GM10248 (cell line): ENCODE measurements at regions not wholly inside any gene's neighbourhood (a gene's known extent, or its start where the extent isn't known, plus 50 kb on each side); places are given as distances from the start of the nearest gene placed in this dataset.

Experiments used
- CTCF ChIA-PET: fragments of 300-600 bp; sonication (Branson Sonifier 250); formaldehyde crosslinking; extraction: SDS; loops from one replicate; lab custom pipeline; 2021; ENCODE audit warnings: antibody characterized with exemption; lab: Yijun Ruan, JAX
- POLR2A ChIA-PET: fragments of 350-650 bp; sonication (Branson Sonifier 250); formaldehyde crosslinking; extraction: SDS; loops from one replicate; lab custom pipeline; 2020; ENCODE audit warnings: antibody characterized with exemption; lab: Yijun Ruan, JAX
- DNase-seq: peaks from one replicate; pipeline ENCODE4 v3.0.0; 2012; ENCODE audit errors: extremely low spot score
- TF ChIP-seq, protein P1 (sequence below): IDR thresholded peaks from 2 replicates; pipeline ENCODE4 v1.5.1; 2012; ENCODE audit warnings: mild to moderate bottlenecking, low read depth; ENCODE audit errors: extremely low read depth, missing control alignments, control extremely low read depth

GRCh38 chr17:13862346-13862745, 207.0 kb upstream of the COX10 start:
- TF ChIP-seq, protein P1, sequence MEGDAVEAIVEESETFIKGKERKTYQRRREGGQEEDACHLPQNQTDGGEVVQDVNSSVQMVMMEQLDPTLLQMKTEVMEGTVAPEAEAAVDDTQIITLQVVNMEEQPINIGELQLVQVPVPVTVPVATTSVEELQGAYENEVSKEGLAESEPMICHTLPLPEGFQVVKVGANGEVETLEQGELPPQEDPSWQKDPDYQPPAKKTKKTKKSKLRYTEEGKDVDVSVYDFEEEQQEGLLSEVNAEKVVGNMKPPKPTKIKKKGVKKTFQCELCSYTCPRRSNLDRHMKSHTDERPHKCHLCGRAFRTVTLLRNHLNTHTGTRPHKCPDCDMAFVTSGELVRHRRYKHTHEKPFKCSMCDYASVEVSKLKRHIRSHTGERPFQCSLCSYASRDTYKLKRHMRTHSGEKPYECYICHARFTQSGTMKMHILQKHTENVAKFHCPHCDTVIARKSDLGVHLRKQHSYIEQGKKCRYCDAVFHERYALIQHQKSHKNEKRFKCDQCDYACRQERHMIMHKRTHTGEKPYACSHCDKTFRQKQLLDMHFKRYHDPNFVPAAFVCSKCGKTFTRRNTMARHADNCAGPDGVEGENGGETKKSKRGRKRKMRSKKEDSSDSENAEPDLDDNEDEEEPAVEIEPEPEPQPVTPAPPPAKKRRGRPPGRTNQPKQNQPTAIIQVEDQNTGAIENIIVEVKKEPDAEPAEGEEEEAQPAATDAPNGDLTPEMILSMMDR: no peak
- CTCF ChIA-PET: no interaction called here
- no peak for DNase-seq
- POLR2A ChIA-PET: no interaction called here

GRCh38 chr17:13863436-13863835, 205.9 kb upstream of the COX10 start:
- ChIA-PET CTCF (no interaction called here), POLR2A (no interaction called here)
- no peak for DNase-seq
- TF ChIP-seq, protein P1: no peak

DNA sequence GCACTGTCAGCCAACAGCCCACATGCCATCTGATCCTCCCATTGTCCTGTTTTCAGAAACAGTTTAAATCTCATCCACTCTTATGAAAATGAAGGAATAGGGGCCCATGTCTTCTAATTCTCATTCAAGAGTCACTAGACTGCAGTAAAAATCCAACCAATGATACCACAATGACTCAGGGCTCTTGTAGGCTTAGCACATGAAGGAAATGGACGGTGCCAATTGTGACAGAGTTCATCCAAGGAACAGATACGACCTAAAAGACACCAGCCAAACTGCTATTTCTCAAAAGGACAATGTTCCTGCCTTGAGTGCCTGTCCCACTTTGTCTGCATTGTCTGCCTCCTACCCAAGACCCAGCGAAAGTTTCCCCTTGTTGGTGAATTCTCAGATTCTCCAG, 204.8 kb upstream of the COX10 start:
- CTCF ChIA-PET: no interaction called here
- DNase-seq: no peak
- TF ChIP-seq, protein P1: no peak
- POLR2A ChIA-PET: no interaction called here

GRCh38 chr17:13865650-13866049, 203.7 kb upstream of the COX10 start:
- ChIA-PET POLR2A (no interaction called here), CTCF (no interaction called here)
- TF ChIP-seq, protein P1: no peak
- DNase-seq: no peak

GRCh38 chr17:13869331-13869940, 199.9 kb upstream of the COX10 start:
- ChIA-PET POLR2A (no interaction called here), CTCF (no interaction called here)
- no peak for DNase-seq
- TF ChIP-seq, protein P1: no peak

DNA sequence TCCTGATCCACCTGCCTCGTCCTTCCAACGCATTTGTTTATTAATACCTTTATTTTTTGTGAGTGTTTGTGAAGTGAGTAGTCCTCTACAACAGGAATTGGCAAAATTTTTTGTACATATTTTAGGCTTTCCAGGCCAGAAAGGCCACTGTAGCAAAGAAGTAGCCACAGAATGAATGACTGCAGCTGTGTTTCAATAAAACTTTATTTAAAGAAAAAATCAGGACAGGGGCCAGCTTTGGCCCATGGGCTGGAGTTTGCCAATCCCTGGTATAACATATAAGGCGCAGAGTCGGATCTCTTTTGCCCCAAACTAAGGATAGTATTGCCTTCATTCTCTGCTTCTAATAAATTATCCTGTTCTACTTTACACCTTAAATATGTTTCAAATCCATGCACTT, 198.0 kb upstream of the COX10 start:
- CTCF ChIA-PET: no interaction called here
- TF ChIP-seq, protein P1: no peak
- POLR2A ChIA-PET: no interaction called here
- DNase-seq: no peak
